HG03342 (cell line): ENCODE measurements at regions not wholly inside any gene's neighbourhood (a gene's known extent, or its start where the extent isn't known, plus 50 kb on each side); places are given as distances from the start of the nearest gene placed in this dataset.
A peak's percentile ranks its signal among the peaks of the same experiment; 100 is the strongest.
"Not testable (repeated sequence)": the region's sequence is repeated elsewhere in the genome, so short reads cannot be mapped to it uniquely, and the experiment has no call there.

Experiments
- ATAC-seq: cut with Tn5 transposase; IDR thresholded peaks from one replicate; pipeline ENCODE4 v1.9.1; 2021; ENCODE audit warnings: mild to moderate bottlenecking, moderate library complexity; ENCODE audit not compliant: unreplicated experiment

DNA sequence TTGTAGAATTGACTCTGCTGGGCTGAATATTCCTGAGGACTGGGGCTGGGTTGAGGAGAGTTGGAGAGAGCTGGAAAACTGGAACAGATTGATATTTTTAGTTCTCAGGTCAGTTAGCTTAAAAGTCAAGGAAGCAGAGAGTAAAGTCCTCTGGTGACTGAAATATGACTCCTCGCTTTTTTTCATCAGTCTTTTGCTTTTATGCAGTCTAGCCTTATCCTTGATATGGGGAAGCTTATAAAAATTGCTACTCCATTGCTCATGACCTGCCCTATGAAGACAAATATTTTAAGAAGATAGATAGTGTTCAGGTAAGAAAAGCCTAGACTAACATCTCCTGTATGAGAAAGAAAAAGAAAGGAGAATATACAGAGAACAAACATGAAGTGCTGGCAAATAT, 152.7 kb downstream of the C4orf33 start:
- no peak for ATAC-seq

GRCh38 chr4:129254126-129254525, 158.2 kb downstream of the C4orf33 start:
- no peak for ATAC-seq

- ATAC-seq: no peak
These were observed 158.6 kb downstream of the C4orf33 start for GRCh38 chr4:129254526-129254925.

GRCh38 chr4:129261584-129261983, 165.6 kb downstream of the C4orf33 start:
- ATAC-seq: no peak

GRCh38 chr4:129264008-129264657, 168.2 kb downstream of the C4orf33 start:
- ATAC-seq: peak; percentile 97

- no peak for ATAC-seq
These were observed 182.9 kb downstream of the C4orf33 start for GRCh38 chr4:129278868-129279267.

- ATAC-seq: no peak
These were observed 186.3 kb downstream of the C4orf33 start for GRCh38 chr4:129282293-129282692.

GRCh38 chr4:129292194-129292593, 196.2 kb downstream of the C4orf33 start:
- not testable (repeated sequence) for ATAC-seq

GRCh38 chr4:129314781-129315180, 218.8 kb downstream of the C4orf33 start:
- ATAC-seq: no peak

DNA sequence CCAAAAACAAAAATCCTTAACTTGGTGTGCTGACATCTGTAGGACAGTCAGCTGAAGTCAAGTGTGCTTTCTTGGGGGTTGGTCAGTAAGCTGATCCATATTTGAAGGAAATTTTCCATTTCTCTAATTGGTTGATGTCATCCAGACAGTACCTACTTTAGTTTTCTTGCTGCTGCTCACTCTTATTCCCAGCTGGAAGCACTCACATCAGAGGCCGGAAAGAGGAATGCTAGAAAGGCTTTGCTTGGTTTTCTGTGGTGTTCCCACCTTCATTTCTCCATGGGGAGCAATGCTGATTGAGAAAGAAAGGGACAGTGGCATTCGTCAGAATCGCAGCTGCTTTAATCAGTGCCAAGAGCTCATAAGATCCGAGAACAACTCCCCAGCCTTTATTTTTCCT, 227.0 kb downstream of the C4orf33 start:
- no peak for ATAC-seq

GRCh38 chr4:129323658-129324057, 227.7 kb downstream of the C4orf33 start:
- no peak for ATAC-seq

GRCh38 chr4:129326571-129327460, 230.9 kb downstream of the C4orf33 start:
- ATAC-seq: no peak

DNA sequence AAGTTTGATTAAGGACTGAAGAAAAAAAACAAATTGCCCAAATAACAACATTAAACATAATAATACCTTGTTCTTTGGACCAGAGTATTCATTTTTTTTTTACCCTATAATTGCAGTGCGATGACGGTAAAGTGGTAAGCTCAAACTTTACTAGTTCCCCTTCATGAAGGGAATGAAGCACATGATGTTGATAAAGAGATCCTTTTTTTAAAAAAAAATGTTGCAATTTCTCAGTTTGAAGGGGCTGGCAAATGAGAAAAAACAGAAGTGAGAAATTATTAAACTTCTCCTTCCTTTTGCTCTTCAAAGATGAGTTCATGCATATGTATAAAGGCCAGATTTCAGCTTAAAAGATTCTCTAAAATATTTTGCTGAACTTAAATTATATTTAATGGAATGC, 231.7 kb downstream of the C4orf33 start:
- ATAC-seq: no peak

GRCh38 chr4:129328162-129328561, 232.2 kb downstream of the C4orf33 start:
- ATAC-seq: no peak

DNA sequence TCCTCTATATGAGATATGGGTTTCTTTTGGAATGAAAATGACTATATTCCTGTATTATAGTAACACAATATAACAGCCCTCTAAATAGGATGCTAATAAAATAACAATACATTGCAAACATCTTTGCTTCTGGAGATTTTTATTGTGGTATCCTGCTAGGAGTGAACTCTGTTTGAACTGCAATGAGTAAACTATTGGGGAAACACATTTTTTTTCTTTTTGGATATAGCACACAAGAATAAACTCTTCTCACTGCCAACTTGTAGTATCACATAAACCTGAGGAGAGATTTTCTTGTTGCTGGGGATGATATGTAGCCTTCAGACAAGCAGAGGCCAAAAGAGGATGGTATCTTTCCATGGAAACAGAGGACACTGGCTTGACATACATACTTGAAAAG, 238.2 kb downstream of the C4orf33 start:
- ATAC-seq: no peak

DNA sequence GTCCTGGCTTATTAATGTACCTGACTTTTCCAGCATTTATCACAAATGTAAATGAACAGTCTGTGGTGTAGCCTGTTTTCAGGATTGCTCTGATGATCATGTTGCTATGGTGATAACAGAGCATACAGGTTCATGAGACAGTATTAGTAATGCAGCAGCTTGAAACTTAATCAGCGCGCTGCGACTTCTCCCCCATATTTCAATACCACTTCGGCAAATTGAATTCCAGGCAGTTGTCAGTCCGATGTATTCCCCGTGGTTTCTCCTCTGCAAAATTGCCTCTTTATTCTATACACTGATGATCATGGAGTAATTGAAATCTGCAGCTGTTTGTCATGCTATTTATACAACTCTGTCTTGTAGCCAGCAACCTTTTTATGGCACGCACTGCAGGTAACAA, 239.3 kb downstream of the C4orf33 start:
- no peak for ATAC-seq

DNA sequence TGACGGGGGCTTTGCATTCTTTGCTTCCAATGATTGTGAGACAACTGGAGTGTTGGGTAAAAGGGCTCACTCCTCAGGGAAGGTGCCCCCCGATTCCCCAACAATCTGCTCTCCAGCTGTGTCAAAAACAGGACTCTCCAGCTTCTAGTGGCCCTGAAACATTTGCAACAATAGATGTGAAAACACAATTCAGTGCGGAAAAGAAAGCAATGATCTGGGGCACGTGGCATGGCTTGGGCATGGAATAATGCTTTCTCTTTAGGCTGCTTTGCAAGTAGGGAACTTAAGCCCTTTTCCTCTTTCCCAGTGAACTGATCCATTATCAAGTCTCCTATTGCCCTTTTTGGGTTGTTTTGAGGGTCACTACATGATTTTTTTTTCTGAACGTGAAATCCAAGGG, 239.9 kb downstream of the C4orf33 start:
- no peak for ATAC-seq

DNA sequence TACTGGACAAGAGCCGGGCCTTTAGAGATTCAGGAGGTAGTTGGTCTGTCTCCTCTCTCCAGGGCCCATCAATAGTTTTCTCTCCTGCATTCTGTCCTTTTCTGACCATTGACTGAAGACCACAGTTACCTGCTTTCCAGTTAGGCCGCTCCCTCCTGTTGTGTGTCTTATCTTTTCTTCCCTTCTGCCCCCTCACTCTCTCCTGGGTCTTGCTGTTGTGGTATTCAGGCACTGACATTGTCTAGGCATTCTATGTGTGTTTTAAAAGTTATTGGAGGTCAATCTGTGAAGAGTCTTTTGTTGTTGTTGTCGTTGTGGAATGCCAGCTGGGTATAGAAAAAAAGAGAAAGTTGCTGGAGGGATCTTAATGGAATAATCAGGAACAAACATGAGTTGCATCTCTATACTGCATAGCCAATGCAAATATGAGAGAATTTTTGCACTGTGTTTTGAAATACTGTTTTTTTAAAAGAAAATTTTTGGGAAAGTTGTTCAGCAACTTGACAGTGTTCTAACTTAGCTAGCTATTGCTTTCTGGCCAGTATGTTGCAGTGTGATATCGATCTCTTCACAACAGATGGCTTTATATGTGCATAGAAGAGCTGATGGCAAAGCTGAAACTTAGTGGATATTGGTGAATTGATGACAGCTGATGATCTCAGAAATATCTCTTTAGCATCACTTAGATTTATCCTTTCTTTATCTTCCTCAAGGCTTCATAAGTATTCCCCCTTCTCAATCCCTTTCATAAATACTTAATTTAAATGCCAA, 240.7 kb downstream of the C4orf33 start:
- no peak for ATAC-seq

DNA sequence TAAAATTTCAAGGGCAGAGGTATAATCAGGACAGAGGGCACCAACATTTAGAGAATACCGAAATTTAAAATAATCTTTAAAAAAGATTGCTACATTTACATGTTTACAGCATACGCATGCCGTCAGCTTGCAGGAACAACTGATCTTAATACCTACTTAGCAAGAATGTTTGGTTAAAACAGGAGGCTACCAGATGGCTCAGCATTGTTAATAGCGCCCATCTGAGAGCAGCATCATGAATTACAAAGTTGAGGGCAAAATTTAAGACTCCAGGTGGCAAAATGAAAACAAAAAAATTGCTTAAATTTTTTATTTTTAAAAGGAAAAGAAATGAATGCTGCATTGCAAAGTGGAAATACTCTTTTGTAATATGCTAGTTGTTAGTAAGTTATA, 241.3 kb downstream of the C4orf33 start:
- ATAC-seq: no peak

- ATAC-seq: no peak
These were observed 247.0 kb downstream of the C4orf33 start for GRCh38 chr4:129342819-129343408.

- peak; percentile 60 for ATAC-seq
These were observed 248.1 kb downstream of the C4orf33 start for GRCh38 chr4:129344058-129344457.
